Osteoblast (primary cell): ENCODE measurements at regions not wholly inside any gene's neighbourhood (a gene's known extent, or its start where the extent isn't known, plus 50 kb on each side); places are given as distances from the start of the nearest gene placed in this dataset.

Experiments
- DNase-seq: peaks from one replicate; pipeline ENCODE4 v3.0.0; 2011; ENCODE audit warnings: low spot score, mixed read lengths; ENCODE audit not compliant: insufficient read length; ENCODE audit errors: missing footprints
- H2AFZ ChIP-seq: 2 replicates; pipeline ENCODE4 v1.6.0; 2011; ENCODE audit warnings: mild to moderate bottlenecking, low read length
- H3K27ac ChIP-seq: 2 replicates; pipeline ENCODE4 v1.5.1; 2011; ENCODE audit warnings: mild to moderate bottlenecking, low read depth, low read length, moderate library complexity
- H3K27me3 ChIP-seq: 2 replicates; pipeline ENCODE4 v1.6.0; 2012; ENCODE audit warnings: mild to moderate bottlenecking, control low read depth, inconsistent platforms, low read length, moderate library complexity; ENCODE audit not compliant: insufficient read depth
- H3K36me3 ChIP-seq: 2 replicates; pipeline ENCODE4 v1.5.1; 2011; ENCODE audit warnings: mild to moderate bottlenecking, low read length, control low read depth, moderate library complexity; ENCODE audit not compliant: insufficient read depth
- H3K4me1 ChIP-seq: 2 replicates; pipeline ENCODE4 v1.5.1; 2011; ENCODE audit warnings: mild to moderate bottlenecking, low read length, control low read depth, moderate library complexity; ENCODE audit not compliant: insufficient read depth
- H3K4me2 ChIP-seq: 2 replicates; pipeline ENCODE4 v1.6.0; 2011; ENCODE audit warnings: mild to moderate bottlenecking, low read length; ENCODE audit not compliant: insufficient read depth
- H3K4me3 ChIP-seq: fragments of 200-600 bp; sonication (generic); 3 replicates; pipeline ENCODE4 v1.5.1; 2012; ENCODE audit warnings: mild to moderate bottlenecking, low read length, inconsistent platforms; ENCODE audit not compliant: insufficient read depth
- H3K79me2 ChIP-seq: 2 replicates; pipeline ENCODE4 v1.6.0; 2012; ENCODE audit warnings: mild to moderate bottlenecking, low read length, control low read depth, inconsistent platforms; ENCODE audit not compliant: insufficient read depth
- H3K9me3 ChIP-seq: 2 replicates; pipeline ENCODE4 v1.5.1; 2011; ENCODE audit warnings: low read depth, low read length, control low read depth
- H4K20me1 ChIP-seq: 2 replicates; pipeline ENCODE4 v1.6.0; 2012; ENCODE audit warnings: mild to moderate bottlenecking, low read length, control low read depth; ENCODE audit not compliant: insufficient read depth
- CTCF ChIP-seq: IDR thresholded peaks from 2 replicates; pipeline ENCODE4 v1.5.1; 2011; ENCODE audit warnings: mild to moderate bottlenecking, low read depth, low read length, moderate library complexity; ENCODE audit errors: extremely low read depth

GRCh38 chr6:66086532-66086931 is 379.5 kb upstream of the EYS start:
- TF ChIP-seq CTCF: no peak
- DNase-seq: no peak
- no peaks in the 10 kb centered on the region for H3K27me3 ChIP-seq
- H3K4me3 ChIP-seq: no peak overlapping the region
- H3K36me3 ChIP-seq: no peaks in the 10 kb centered on the region
- H3K27ac ChIP-seq: no peak overlapping the region
- H3K79me2 ChIP-seq: no peaks in the 10 kb centered on the region
- no peaks in the 10 kb centered on the region for H4K20me1 ChIP-seq
- H3K9me3 ChIP-seq: peaks cover 3% of the 10 kb centered on the region
- no peak overlapping the region for H3K4me2 ChIP-seq
- no peaks in the 10 kb centered on the region for H3K4me1 ChIP-seq
- no peak overlapping the region for H2AFZ ChIP-seq

- H2AFZ ChIP-seq: no peak overlapping the region
- no peaks in the 10 kb centered on the region for H3K27me3 ChIP-seq
- TF ChIP-seq CTCF: no peak
- no peak overlapping the region for H3K27ac ChIP-seq
- peaks cover 3% of the 10 kb centered on the region for H3K9me3 ChIP-seq
- H3K4me3 ChIP-seq: no peak overlapping the region
- H3K4me1 ChIP-seq: no peaks in the 10 kb centered on the region
- no peaks in the 10 kb centered on the region for H3K36me3 ChIP-seq
- no peaks in the 10 kb centered on the region for H4K20me1 ChIP-seq
- no peak overlapping the region for H3K4me2 ChIP-seq
- no peaks in the 10 kb centered on the region for H3K79me2 ChIP-seq
- DNase-seq: no peak
Measured at GRCh38 chr6:66082914-66083313, 375.9 kb upstream of the EYS start.

- Histone ChIP-seq H3K4me3 (no peak overlapping the region), H2AFZ (no peak overlapping the region), H3K36me3 (no peaks in the 10 kb centered on the region), H3K4me2 (no peak overlapping the region), H3K4me1 (no peaks in the 10 kb centered on the region), H3K79me2 (no peaks in the 10 kb centered on the region), H4K20me1 (no peaks in the 10 kb centered on the region), H3K9me3 (no peaks in the 10 kb centered on the region), H3K27ac (no peak overlapping the region), H3K27me3 (no peaks in the 10 kb centered on the region)
- TF ChIP-seq CTCF: no peak
- peak; percentile 4 for DNase-seq
Measured at GRCh38 chr6:66068907-66069306, 361.9 kb upstream of the EYS start.

- H4K20me1 ChIP-seq: no peaks in the 10 kb centered on the region
Measured at GRCh38 chr6:66068033-66068432, 361.0 kb upstream of the EYS start.

More at GRCh38 chr6:66068033-66068432, 361.0 kb upstream of the EYS start:
- TF ChIP-seq CTCF: no peak
- H3K4me1 ChIP-seq: no peaks in the 10 kb centered on the region
- no peak overlapping the region for H3K4me2 ChIP-seq
- H3K9me3 ChIP-seq: no peaks in the 10 kb centered on the region
- no peak overlapping the region for H3K27ac ChIP-seq
- H2AFZ ChIP-seq: no peak overlapping the region
- no peaks in the 10 kb centered on the region for H3K36me3 ChIP-seq
- no peak overlapping the region for H3K4me3 ChIP-seq
- no peaks in the 10 kb centered on the region for H3K27me3 ChIP-seq
- H3K79me2 ChIP-seq: no peaks in the 10 kb centered on the region
- DNase-seq: no peak
